Muscle of back (tissue), 3 donors: ENCODE measurements at regions not wholly inside any gene's neighbourhood (a gene's known extent, or its start where the extent isn't known, plus 50 kb on each side); places are given as distances from the start of the nearest gene placed in this dataset.

ENCODE experiments used
- DNase-seq, 3 donors: peaks; one replicate each; pipeline versions ENCODE4 v3.0.0 to v3.0.0-alpha.2; 2013

GRCh38 chr13:109859216-109859835, 72.9 kb upstream of the IRS2 start:
- DNase-seq: peak in 1 of 3 donors; percentile 15

- no peak for DNase-seq
Measured at GRCh38 chr13:109858319-109858718, 71.9 kb upstream of the IRS2 start.

GRCh38 chr13:109857803-109858202, 71.4 kb upstream of the IRS2 start:
- DNase-seq: no peak

GRCh38 chr13:109857325-109857724, 70.9 kb upstream of the IRS2 start:
- no peak for DNase-seq

GRCh38 chr13:109856350-109856749, 70.0 kb upstream of the IRS2 start:
- no peak for DNase-seq

GRCh38 chr13:109853153-109853552, 66.8 kb upstream of the IRS2 start:
- DNase-seq: no peak

- DNase-seq: no peak
Measured at GRCh38 chr13:109846185-109846584, 59.8 kb upstream of the IRS2 start.

- DNase-seq: no peak
Measured at GRCh38 chr13:109844396-109844795, 58.0 kb upstream of the IRS2 start.

GRCh38 chr13:109843695-109844094, 57.3 kb upstream of the IRS2 start:
- no peak for DNase-seq

GRCh38 chr13:109842212-109842920, 56.0 kb upstream of the IRS2 start:
- DNase-seq: no peak

GRCh38 chr13:109840893-109841287, 54.5 kb upstream of the IRS2 start:
- no peak for DNase-seq

GRCh38 chr13:109840201-109840892, 54.0 kb upstream of the IRS2 start:
- peak in 2 of 3 donors; percentile 19 to 69 for DNase-seq

- DNase-seq: no peak
Measured at GRCh38 chr13:109836629-109837607, 50.5 kb upstream of the IRS2 start.
